ENCODE measurements at regions not wholly inside any gene's neighbourhood (a gene's known extent, or its start where the extent isn't known, plus 50 kb on each side); places are given as distances from the start of the nearest gene placed in this dataset.

GRCh38 chr11:98411777-98412176, 609.0 kb upstream of the CNTN5 start:
- TF ChIP-seq EZH2 (IDR thresholded peaks at IDR 0.05; ENCODE audit: borderline replicate concordance, low read length) (no peak), CTCF (IDR thresholded peaks at IDR 0.05; ENCODE audit: low read length) (no peak)
